CD8-positive, alpha-beta memory T cell (primary cell): ENCODE measurements at regions not wholly inside any gene's neighbourhood (a gene's known extent, or its start where the extent isn't known, plus 50 kb on each side); places are given as distances from the start of the nearest gene placed in this dataset.
"Not testable (repeated sequence)": the region's sequence is repeated elsewhere in the genome, so short reads cannot be mapped to it uniquely, and the experiment has no call there.

Experiments
- CTCF ChIA-PET: fragments of 350-600 bp; sonication (Branson Sonifier 250); formaldehyde crosslinking; loops from one replicate; lab custom pipeline; 2021; ENCODE audit warnings: antibody characterized with exemption; lab: Charles Lee
- POLR2A ChIA-PET: fragments of 350-600 bp; sonication (Branson Sonifier 250); formaldehyde crosslinking; loops from one replicate; lab custom pipeline; 2021; ENCODE audit warnings: antibody characterized with exemption; lab: Charles Lee
- DNase-seq, 5 donors: peaks; one replicate each; pipeline versions ENCODE4 v3.0.0 to v3.0.0-alpha.2; 2020 to 2022; ENCODE audit warnings: mixed read lengths in 1 of 5
- H3K27ac ChIP-seq: one replicate; pipeline ENCODE4 v1.7.0; 2013; ENCODE audit warnings: low read depth, mild to moderate bottlenecking, low read length, moderate library complexity
- H3K27me3 ChIP-seq: 2 replicates; pipeline ENCODE4 v1.7.0; 2013; ENCODE audit warnings: low read length, mild to moderate bottlenecking; ENCODE audit not compliant: insufficient read depth, poor library complexity, severe bottlenecking
- H3K36me3 ChIP-seq: 2 replicates; pipeline ENCODE4 v1.7.0; 2013; ENCODE audit warnings: mild to moderate bottlenecking, low read length, moderate library complexity; ENCODE audit not compliant: insufficient read depth
- H3K4me1 ChIP-seq: 2 replicates; pipeline ENCODE4 v1.7.0; 2013; ENCODE audit warnings: mild to moderate bottlenecking, low read length, moderate library complexity; ENCODE audit not compliant: insufficient read depth
- H3K4me3 ChIP-seq: 2 replicates; pipeline ENCODE4 v1.7.0; 2013; ENCODE audit warnings: mild to moderate bottlenecking, low read length
- H3K9me3 ChIP-seq: 2 replicates; pipeline ENCODE4 v1.7.0; 2013; ENCODE audit warnings: mild to moderate bottlenecking, low read length
- H3K27ac Mint-ChIP-seq, 8 donors: one replicate each; pipeline ENCODE4 v1.8.0; 2020 to 2021; ENCODE audit warnings: mixed read lengths in 8 of 8, mild to moderate bottlenecking in 6 of 8, inconsistent platforms in 3 of 8, moderate library complexity in 3 of 8
- H3K27me3 Mint-ChIP-seq, 2 donors: one replicate each; pipeline ENCODE4 v1.8.0; 2020 to 2021; ENCODE audit warnings: mixed read lengths in 2 of 2, mild to moderate bottlenecking in 1 of 2, moderate library complexity in 1 of 2
- H3K36me3 Mint-ChIP-seq, 3 donors: one replicate each; pipeline ENCODE4 v1.8.0; 2020 to 2021; ENCODE audit warnings: mixed read lengths in 3 of 3, inconsistent platforms in 1 of 3, mild to moderate bottlenecking in 1 of 3
- H3K4me1 Mint-ChIP-seq, 3 donors: one replicate each; pipeline ENCODE4 v1.8.0; 2020 to 2021; ENCODE audit warnings: mixed read lengths in 3 of 3, inconsistent platforms in 1 of 3, mild to moderate bottlenecking in 1 of 3
- H3K4me3 Mint-ChIP-seq, 7 donors: one replicate each; pipeline ENCODE4 v1.8.0; 2020 to 2021; ENCODE audit warnings: mixed read lengths in 7 of 7, mild to moderate bottlenecking in 6 of 7, moderate library complexity in 4 of 7, inconsistent platforms in 2 of 7
- H3K9me3 Mint-ChIP-seq, 5 donors: one replicate each; pipeline ENCODE4 v1.8.0; 2020 to 2022; ENCODE audit warnings: mixed read lengths in 5 of 5, mild to moderate bottlenecking in 3 of 5, moderate library complexity in 2 of 5, inconsistent platforms in 1 of 5

DNA sequence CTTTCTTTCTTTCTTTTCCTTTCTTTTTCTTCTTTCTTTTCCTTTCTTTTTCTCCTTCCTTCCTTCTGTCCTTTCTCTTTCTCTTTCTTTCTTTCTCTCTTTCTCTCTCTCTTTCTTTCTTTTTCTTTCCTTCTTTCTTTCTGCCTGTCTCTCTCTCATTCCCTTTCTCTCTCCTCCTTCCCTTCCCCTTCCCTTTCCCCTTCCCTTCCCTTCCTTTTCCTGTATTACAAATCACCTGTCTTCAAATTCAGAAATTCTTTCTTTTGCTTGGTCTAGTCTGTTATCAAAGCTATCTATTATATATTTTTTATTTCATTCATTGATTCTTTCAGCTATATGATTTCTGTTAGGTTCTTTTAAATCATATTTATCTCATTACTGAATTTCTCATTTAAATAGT is 315.2 kb upstream of the NOX3 start:
- no peaks in the 10 kb centered on the region for H3K36me3 Mint-ChIP-seq
- no peaks in the 10 kb centered on the region for H3K4me1 Mint-ChIP-seq
- H3K4me3 ChIP-seq = no peak overlapping the region
- peaks cover 0 to 4% of the 10 kb centered on the region in 2 donors for H3K27me3 Mint-ChIP-seq
- no peaks in the 10 kb centered on the region for H3K36me3 ChIP-seq
- POLR2A ChIA-PET = no interaction called here
- no peak overlapping the region for H3K4me3 Mint-ChIP-seq
- no peaks in the 10 kb centered on the region for H3K4me1 ChIP-seq
- H3K9me3 Mint-ChIP-seq = peaks cover 0 to 17% (median 6%) of the 10 kb centered on the region in 5 donors
- no peaks in the 10 kb centered on the region for H3K27me3 ChIP-seq
- H3K27ac Mint-ChIP-seq = no peak overlapping the region
- no peak overlapping the region for H3K27ac ChIP-seq
- H3K9me3 ChIP-seq = no peaks in the 10 kb centered on the region
- CTCF ChIA-PET = no interaction called here
- DNase-seq = no peak

DNA sequence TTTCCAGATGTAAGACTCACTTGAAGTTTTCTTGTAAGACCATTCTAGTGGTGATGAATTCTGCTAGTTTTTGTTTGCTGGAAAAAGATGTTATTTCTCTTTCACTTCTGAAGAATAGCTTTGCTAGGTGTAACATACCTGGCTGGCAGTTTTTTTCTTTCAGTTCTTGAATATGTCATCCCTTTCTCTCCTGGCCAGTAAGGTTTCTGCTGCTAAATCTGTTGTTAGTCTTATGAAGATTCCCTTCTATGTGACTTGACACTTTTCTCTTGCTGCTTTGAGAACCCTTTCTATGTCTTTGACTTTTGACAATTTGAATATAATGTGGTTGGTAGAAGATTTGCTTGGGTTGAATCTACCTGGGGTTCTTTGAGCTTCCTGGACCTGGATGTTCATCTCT is 314.7 kb upstream of the NOX3 start:
- H3K9me3 ChIP-seq = no peaks in the 10 kb centered on the region
- H3K27me3 Mint-ChIP-seq = peaks cover 0 to 4% of the 10 kb centered on the region in 2 donors
- CTCF ChIA-PET = no interaction called here
- no peaks in the 10 kb centered on the region for H3K27me3 ChIP-seq
- no peaks in the 10 kb centered on the region for H3K36me3 ChIP-seq
- H3K9me3 Mint-ChIP-seq = peaks cover 0 to 17% (median 6%) of the 10 kb centered on the region in 5 donors
- POLR2A ChIA-PET = no interaction called here
- no peak for DNase-seq
- no peaks in the 10 kb centered on the region for H3K4me1 ChIP-seq
- no peaks in the 10 kb centered on the region for H3K4me1 Mint-ChIP-seq
- H3K4me3 Mint-ChIP-seq = no peak overlapping the region
- H3K27ac Mint-ChIP-seq = no peak overlapping the region
- no peak overlapping the region for H3K27ac ChIP-seq
- no peak overlapping the region for H3K4me3 ChIP-seq
- no peaks in the 10 kb centered on the region for H3K36me3 Mint-ChIP-seq

DNA sequence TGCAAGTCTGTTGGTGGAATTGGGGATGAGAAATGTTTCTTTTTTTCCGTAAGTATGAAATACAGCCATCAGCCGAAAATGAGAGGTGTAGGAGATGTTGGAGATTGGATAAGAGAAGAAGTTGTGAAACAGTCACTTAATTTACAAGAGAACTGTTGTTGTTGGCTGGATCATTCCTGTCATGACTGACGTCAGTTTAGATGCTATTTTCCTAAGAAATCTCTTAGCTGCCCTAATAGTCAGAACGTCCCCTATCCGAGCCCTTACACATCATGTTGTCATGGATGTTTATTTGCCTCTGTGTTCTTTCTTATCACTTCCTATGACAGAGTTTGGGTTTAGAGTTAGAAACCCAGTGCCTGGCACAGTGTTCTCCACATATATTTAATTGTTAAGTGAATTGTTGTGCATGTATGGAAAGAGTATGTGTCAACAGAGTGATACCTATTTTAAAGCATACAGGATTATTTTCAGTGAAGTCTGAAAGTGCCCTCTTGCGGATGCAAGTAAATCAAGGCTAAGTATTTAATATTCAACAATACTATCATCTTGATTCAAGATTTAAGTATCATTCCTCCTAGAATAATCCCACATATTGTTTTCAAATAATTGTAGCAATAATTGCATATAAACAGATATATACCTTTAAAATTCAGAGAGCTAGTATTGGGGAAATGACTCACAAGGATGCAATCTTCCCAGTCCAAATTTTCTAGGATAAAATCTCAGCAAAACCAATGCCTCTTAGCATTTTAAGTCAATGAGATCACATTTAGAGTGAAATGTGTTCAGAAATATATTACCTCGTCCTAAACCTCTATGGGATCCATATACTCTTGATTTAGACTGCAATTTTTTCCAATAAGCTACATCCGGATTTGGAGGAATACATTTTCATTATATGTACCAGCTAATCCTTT is 309.9 kb upstream of the NOX3 start:
- ChIA-PET POLR2A (no interaction called here), CTCF (no interaction called here)
- Histone ChIP-seq H3K27me3 (no peaks in the 10 kb centered on the region), H3K27ac (no peak overlapping the region), H3K4me1 (no peaks in the 10 kb centered on the region), H3K9me3 (no peaks in the 10 kb centered on the region), H3K36me3 (no peaks in the 10 kb centered on the region), H3K4me3 (no peak overlapping the region)
- no peak overlapping the region for H3K4me3 Mint-ChIP-seq
- no peak for DNase-seq
- no peaks in the 10 kb centered on the region for H3K4me1 Mint-ChIP-seq
- H3K27ac Mint-ChIP-seq = no peak overlapping the region
- no peaks in the 10 kb centered on the region for H3K27me3 Mint-ChIP-seq
- no peaks in the 10 kb centered on the region for H3K36me3 Mint-ChIP-seq
- peaks cover 1 to 17% (median 3%) of the 10 kb centered on the region in 5 donors for H3K9me3 Mint-ChIP-seq

DNA sequence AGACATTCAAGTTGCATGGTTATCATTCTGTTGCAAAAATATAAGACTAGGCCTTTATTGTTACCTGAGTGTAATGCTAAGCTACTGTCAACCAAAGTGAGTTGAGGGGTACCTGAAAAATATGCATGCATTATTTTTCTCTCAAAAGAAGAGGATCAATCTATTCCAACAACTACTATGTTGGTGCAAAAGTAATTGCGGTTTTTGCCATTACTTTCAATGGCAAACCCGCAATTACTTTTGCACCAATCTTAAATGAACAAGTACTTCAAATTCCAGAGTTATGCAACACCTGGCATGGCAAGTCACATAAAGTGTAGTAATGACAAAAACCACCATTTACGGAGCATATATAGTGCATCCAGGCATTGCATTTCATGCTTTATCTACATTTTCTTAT is 307.0 kb upstream of the NOX3 start:
- no peaks in the 10 kb centered on the region for H3K4me1 Mint-ChIP-seq
- Histone ChIP-seq H3K36me3 (no peaks in the 10 kb centered on the region), H3K9me3 (no peaks in the 10 kb centered on the region), H3K4me1 (no peaks in the 10 kb centered on the region), H3K4me3 (no peak overlapping the region), H3K27ac (no peak overlapping the region), H3K27me3 (no peaks in the 10 kb centered on the region)
- no peak overlapping the region for H3K4me3 Mint-ChIP-seq
- H3K36me3 Mint-ChIP-seq = no peaks in the 10 kb centered on the region
- no peak for DNase-seq
- ChIA-PET CTCF (interaction anchor here (0.7 kb wide), 1 partner anchor 1760 kb away, joined by 3 read pairs; no protein-coding TSS in a partner anchor), POLR2A (no interaction called here)
- H3K27me3 Mint-ChIP-seq = no peaks in the 10 kb centered on the region
- peaks cover 1 to 8% (median 3%) of the 10 kb centered on the region in 5 donors for H3K9me3 Mint-ChIP-seq
- no peak overlapping the region for H3K27ac Mint-ChIP-seq

DNA sequence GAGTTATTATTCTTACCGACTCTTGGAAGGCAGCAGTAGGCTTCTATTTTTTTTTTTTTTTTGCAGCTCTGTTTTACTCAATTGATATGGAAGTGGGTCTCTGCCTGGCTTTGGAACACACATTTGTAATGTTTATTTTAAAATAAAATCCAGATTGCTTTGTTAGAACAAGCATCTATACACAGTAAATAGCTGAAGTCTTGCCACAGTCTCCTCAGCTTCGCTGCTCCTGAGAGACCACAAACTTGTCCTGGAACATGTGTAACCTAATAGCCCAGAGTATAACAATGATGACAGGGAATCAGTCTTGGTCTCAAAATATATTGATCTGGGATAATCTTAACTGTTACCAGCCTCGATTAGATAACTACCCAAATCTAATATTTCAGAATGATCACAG is 299.8 kb upstream of the NOX3 start:
- Histone ChIP-seq H3K4me1 (no peaks in the 10 kb centered on the region), H3K4me3 (no peak overlapping the region), H3K27ac (no peak overlapping the region), H3K9me3 (no peaks in the 10 kb centered on the region), H3K36me3 (no peaks in the 10 kb centered on the region), H3K27me3 (no peaks in the 10 kb centered on the region)
- Mint-ChIP-seq H3K27ac (no peak overlapping the region), H3K4me1 (no peaks in the 10 kb centered on the region), H3K9me3 (peaks cover 4 to 22% (median 10%) of the 10 kb centered on the region in 5 donors), H3K36me3 (no peaks in the 10 kb centered on the region), H3K27me3 (no peaks in the 10 kb centered on the region), H3K4me3 (no peak overlapping the region)
- DNase-seq = no peak
- ChIA-PET POLR2A (no interaction called here), CTCF (no interaction called here)

DNA sequence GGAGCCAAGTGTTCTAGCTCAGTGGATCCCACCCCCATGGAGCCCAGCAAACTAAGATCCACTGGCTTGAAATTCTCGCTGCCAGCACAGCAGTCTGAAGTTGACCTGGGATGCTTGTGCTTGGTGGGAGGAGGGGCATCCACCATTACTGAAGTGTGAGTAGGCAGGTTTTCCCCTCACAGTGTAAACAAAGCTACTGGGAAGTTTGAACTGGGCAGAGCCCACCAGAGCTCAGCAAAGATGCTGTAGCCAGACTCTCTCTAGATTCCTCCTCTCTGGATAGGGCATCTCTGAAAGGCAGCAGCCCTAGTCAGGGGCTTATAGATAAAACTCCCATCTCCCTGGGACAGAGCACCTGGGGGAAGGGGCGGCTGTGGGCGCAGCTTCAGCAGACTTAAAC is 293.1 kb upstream of the NOX3 start:
- H3K36me3 Mint-ChIP-seq, POLR2A ChIA-PET, H3K36me3 ChIP-seq, H3K4me1 ChIP-seq, H3K4me3 Mint-ChIP-seq, H3K27me3 ChIP-seq, H3K27ac ChIP-seq, CTCF ChIA-PET, DNase-seq, H3K27me3 Mint-ChIP-seq, H3K4me3 ChIP-seq, H3K27ac Mint-ChIP-seq, H3K4me1 Mint-ChIP-seq, H3K9me3 ChIP-seq: not testable (repeated sequence)
- H3K9me3 Mint-ChIP-seq = peaks cover 3 to 18% (median 8%) of the 10 kb centered on the region in 5 donors

DNA sequence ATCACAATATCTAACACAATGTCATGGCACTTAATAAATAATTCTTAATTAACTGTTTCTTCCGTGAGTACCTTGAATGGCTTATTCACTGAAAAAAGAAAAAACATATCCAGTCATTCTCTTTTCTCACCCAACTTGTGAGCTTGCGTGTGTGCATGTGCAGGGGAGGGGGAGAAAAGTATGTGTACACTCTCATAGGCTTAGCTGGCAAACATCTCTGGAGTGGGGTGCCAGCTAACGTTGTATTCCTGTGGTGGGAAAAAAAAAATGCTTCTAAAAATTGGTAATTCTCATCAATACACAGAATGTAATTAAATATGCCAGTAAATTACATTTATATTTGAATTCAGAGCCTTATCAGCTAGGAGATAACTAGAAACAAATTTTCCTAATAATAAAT is 291.9 kb upstream of the NOX3 start:
- Mint-ChIP-seq H3K4me1 (no peaks in the 10 kb centered on the region), H3K27ac (no peak overlapping the region), H3K36me3 (no peaks in the 10 kb centered on the region), H3K27me3 (peaks cover 0 to 5% of the 10 kb centered on the region in 2 donors), H3K4me3 (no peak overlapping the region), H3K9me3 (peaks cover 3 to 8% (median 7%) of the 10 kb centered on the region in 5 donors)
- ChIA-PET POLR2A (no interaction called here), CTCF (no interaction called here)
- Histone ChIP-seq H3K4me1 (no peaks in the 10 kb centered on the region), H3K27ac (no peak overlapping the region), H3K9me3 (no peaks in the 10 kb centered on the region), H3K4me3 (no peak overlapping the region), H3K27me3 (no peaks in the 10 kb centered on the region), H3K36me3 (no peaks in the 10 kb centered on the region)
- DNase-seq = no peak

DNA sequence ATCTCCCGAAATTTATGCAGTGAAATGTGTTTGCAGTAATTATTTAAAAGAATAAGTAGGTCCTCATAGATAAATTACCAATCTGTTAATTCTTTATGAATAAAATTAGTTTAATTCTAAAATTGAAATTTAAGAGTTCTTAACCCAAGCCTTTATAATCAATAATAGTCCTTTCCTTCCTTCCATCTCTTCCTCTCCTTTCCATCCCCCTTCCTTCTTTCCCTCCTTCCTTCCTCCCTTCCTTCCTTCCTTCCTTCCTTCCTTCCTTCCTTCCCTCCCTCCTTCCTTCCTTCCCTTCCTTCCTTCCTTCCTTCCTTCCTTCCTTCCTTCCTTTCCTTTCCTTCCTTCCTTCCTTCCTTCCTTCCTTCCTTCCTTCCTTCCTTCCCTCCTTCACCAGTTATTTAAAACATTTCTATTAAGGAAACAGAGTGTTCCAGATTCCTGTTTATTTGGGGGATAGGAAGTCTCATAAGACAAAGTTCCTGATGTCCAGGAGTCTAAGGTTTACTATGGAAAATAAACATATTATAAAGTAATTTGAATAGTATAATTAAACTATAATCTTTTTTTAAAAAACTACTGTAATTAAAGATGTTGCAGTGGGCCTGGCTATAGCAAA is 285.3 kb upstream of the NOX3 start:
- Mint-ChIP-seq H3K4me1 (no peaks in the 10 kb centered on the region), H3K36me3 (no peaks in the 10 kb centered on the region), H3K27me3 (peaks cover 0 to 5% of the 10 kb centered on the region in 2 donors), H3K27ac (no peak overlapping the region), H3K9me3 (peaks cover 0 to 3% (median 0%) of the 10 kb centered on the region in 5 donors), H3K4me3 (no peak overlapping the region)
- ChIA-PET POLR2A (no interaction called here), CTCF (no interaction called here)
- Histone ChIP-seq H3K27ac (no peak overlapping the region), H3K36me3 (no peaks in the 10 kb centered on the region), H3K4me1 (no peaks in the 10 kb centered on the region), H3K4me3 (no peak overlapping the region), H3K9me3 (no peaks in the 10 kb centered on the region), H3K27me3 (no peaks in the 10 kb centered on the region)
- no peak for DNase-seq
